Gastroesophageal sphincter (tissue), 4 donors: ENCODE measurements at regions not wholly inside any gene's neighbourhood (a gene's known extent, or its start where the extent isn't known, plus 50 kb on each side); places are given as distances from the start of the nearest gene placed in this dataset.

ENCODE experiments used
- ATAC-seq: fragments of 150-250 bp; one replicate; pipeline ENCODE4 v1.9.1; 2016; ENCODE audit warnings: mild to moderate bottlenecking, moderate library complexity
- H3K27ac ChIP-seq, 4 donors: fragments of 200-600 bp; sonication (generic) in 3 of 4; 1 replicate in 3 of 4; 2 replicates in 1 of 4; pipeline ENCODE4 v1.5.1; 2016 to 2019
- H3K27me3 ChIP-seq: fragments of 200-600 bp; sonication (generic); one replicate; pipeline ENCODE4 v1.5.1; 2019
- H3K36me3 ChIP-seq, 2 donors: fragments of 200-600 bp; sonication (generic); one replicate each; pipeline ENCODE4 v1.5.1; 2019; ENCODE audit warnings: control low read depth in 1 of 2
- H3K4me1 ChIP-seq, 3 donors: fragments of 200-600 bp; sonication (generic); 1 replicate in 2 of 3; 2 replicates in 1 of 3; pipeline ENCODE4 v1.5.1; 2016 to 2019; ENCODE audit warnings: control low read depth in 2 of 3
- H3K4me3 ChIP-seq, 2 donors: fragments of 200-600 bp; sonication (generic); one replicate each; pipeline ENCODE4 v1.5.1; 2019; ENCODE audit warnings: mild to moderate bottlenecking in 1 of 2, moderate library complexity in 1 of 2
- H3K9me3 ChIP-seq, 3 donors: fragments of 200-600 bp; sonication (generic); one replicate each; pipeline ENCODE4 v1.5.1; 2017 to 2019; ENCODE audit warnings: control low read depth in 2 of 3
- CTCF ChIP-seq, 4 experiments: fragments of 200-600 bp in 2 of 4; fragments of 450-650 bp in 2 of 4; sonication (generic) in 1 of 4; IDR thresholded peaks; one replicate each; pipeline ENCODE4 v1.5.1; 2017 to 2019; ENCODE audit warnings: antibody characterized with exemption in 4 of 4, mild to moderate bottlenecking in 2 of 4, moderate library complexity in 2 of 4
- EP300 ChIP-seq: sonication (generic); formaldehyde crosslinking; IDR thresholded peaks from one replicate; pipeline ENCODE4 v1.6.1; 2017; ENCODE audit warnings: antibody characterized with exemption, mild to moderate bottlenecking
- POLR2A ChIP-seq, 2 donors: fragments of 450-650 bp; IDR thresholded peaks; one replicate each; pipeline ENCODE4 v1.6.1; 2017; ENCODE audit warnings: antibody characterized with exemption in 2 of 2, mild to moderate bottlenecking in 2 of 2, moderate library complexity in 1 of 2
- POLR2AphosphoS5 ChIP-seq: sonication (generic); formaldehyde crosslinking; IDR thresholded peaks from one replicate; pipeline ENCODE4 v1.6.1; 2017; ENCODE audit warnings: antibody characterized with exemption
- WGBS, 2 donors: methylation state at CpG; one replicate each; pipeline ENCODE4 v1.1.5; 2018; ENCODE audit warnings: low coverage in 1 of 2; 5-methylcytosine and 5-hydroxymethylcytosine counted together

- WGBS, 2 donors: 8 to 28% methylated on average over 2 to 14 of the region's 14 CpGs
- ATAC-seq: peak; percentile 55
- Histone ChIP-seq H3K9me3 (no peaks in the 10 kb centered on the region), H3K4me3 (no peak overlapping the region), H3K36me3 (no peaks in the 10 kb centered on the region), H3K4me1 (peaks cover 0 to 40% (median 11%) of the 10 kb centered on the region in 3 donors), H3K27me3 (no peaks in the 10 kb centered on the region), H3K27ac (peak overlapping the region in 3 of 4 donors; percentile 63 to 73 (median 66))
- TF ChIP-seq POLR2A (IDR thresholded peaks at IDR 0.05): no peak
- peak; percentile 30 for TF ChIP-seq POLR2AphosphoS5
- TF ChIP-seq EP300: no peak
- no peak for TF ChIP-seq CTCF (IDR thresholded peaks at IDR 0.05)
Observed at GRCh38 chr1:30809514-30810263, 52.1 kb upstream of the LAPTM5 start.

- 100% methylated on average over 3 of the region's 3 CpGs; no CpG with 5 or more reads in 1 of the 2 donors for WGBS, 2 donors
- no peak overlapping the region for H3K4me3 ChIP-seq
- no peak for ATAC-seq
- peak overlapping the region in 2 of 4 donors; percentile 57 to 73 for H3K27ac ChIP-seq
- H3K4me1 ChIP-seq: peaks cover 0 to 40% (median 11%) of the 10 kb centered on the region in 3 donors
- H3K27me3 ChIP-seq: no peaks in the 10 kb centered on the region
- TF ChIP-seq POLR2A (IDR thresholded peaks at IDR 0.05) (no peak), EP300 (no peak), POLR2AphosphoS5 (no peak), CTCF (IDR thresholded peaks at IDR 0.05) (peak in 1 of 4 experiments; percentile 5)
- H3K9me3 ChIP-seq: no peaks in the 10 kb centered on the region
- H3K36me3 ChIP-seq: no peaks in the 10 kb centered on the region
Observed at GRCh38 chr1:30808067-30808662, 50.6 kb upstream of the LAPTM5 start.

GRCh38 chr1:30807318-30808066 lies 49.9 kb upstream of the LAPTM5 start:
- TF ChIP-seq EP300 (no peak), POLR2AphosphoS5 (peak; percentile 31)
- H3K27ac ChIP-seq: peak overlapping the region in 3 of 4 donors; percentile 9 to 57 (median 45)
- peak; percentile 34 for ATAC-seq
- WGBS, 2 donors: 21 to 88% methylated on average over 4 to 16 of the region's 41 CpGs
- H3K27me3 ChIP-seq: no peaks in the 10 kb centered on the region
- peaks cover 0 to 40% (median 11%) of the 10 kb centered on the region in 3 donors for H3K4me1 ChIP-seq
- H3K9me3 ChIP-seq: no peaks in the 10 kb centered on the region
- no peak overlapping the region for H3K4me3 ChIP-seq
- H3K36me3 ChIP-seq: no peaks in the 10 kb centered on the region
